B cell (primary cell): ENCODE measurements at regions not wholly inside any gene's neighbourhood (a gene's known extent, or its start where the extent isn't known, plus 50 kb on each side); places are given as distances from the start of the nearest gene placed in this dataset.

Source experiments
- ATAC-seq: fragments of 200-7000 bp; cut with Tn5 transposase; one replicate; pipeline ENCODE4 v1.10.0; 2021; ENCODE audit warnings: low read depth, mild to moderate bottlenecking, moderate number of reproducible peaks, moderate library complexity
- CTCF ChIA-PET: fragments of 350-600 bp; sonication (Branson Sonifier 250); formaldehyde crosslinking; loops from one replicate; lab custom pipeline; 2021; ENCODE audit warnings: antibody characterized with exemption, inconsistent platforms; lab: Charles Lee
- POLR2A ChIA-PET: fragments of 350-600 bp; sonication (Branson Sonifier 250); formaldehyde crosslinking; loops from one replicate; lab custom pipeline; 2021; ENCODE audit warnings: antibody characterized with exemption; lab: Charles Lee
- DNase-seq: peaks from one replicate; pipeline ENCODE4 v3.0.0; 2013
- H2AFZ ChIP-seq: 2 replicates; pipeline ENCODE4 v1.6.1; 2012; ENCODE audit warnings: mild to moderate bottlenecking, low read depth, low read length; ENCODE audit not compliant: insufficient read depth, poor library complexity, severe bottlenecking
- H3K27ac ChIP-seq, 2 donors: 1 replicate in 1 of 2; 2 replicates in 1 of 2; pipeline ENCODE4 v1.5.1; 2012 to 2013; ENCODE audit warnings: low read length in 2 of 2, mild to moderate bottlenecking in 2 of 2, moderate library complexity in 1 of 2
- H3K27me3 ChIP-seq, 4 experiments: fragments of 200-600 bp in 1 of 4; sonication (generic) in 1 of 4; replicated peaks in 1 of 4; 1 replicate in 2 of 4; 2 replicates in 2 of 4; pipeline versions ENCODE4 v1.6.1 to v1.7.0; 2013 to 2016; ENCODE audit warnings: low read length in 3 of 4, mild to moderate bottlenecking in 2 of 4, mixed read lengths in 1 of 4, moderate library complexity in 1 of 4; ENCODE audit not compliant: insufficient read depth in 4 of 4, control insufficient read depth in 3 of 4; ENCODE audit errors: control extremely low read depth in 1 of 4
- H3K36me3 ChIP-seq, 2 experiments: replicated peaks in 1 of 2; 1 replicate in 1 of 2; 2 replicates in 1 of 2; pipeline versions ENCODE4 v1.6.1 to v1.7.1; 2013; ENCODE audit warnings: low read length in 1 of 2; ENCODE audit not compliant: insufficient read depth in 2 of 2, control insufficient read depth in 1 of 2; ENCODE audit errors: control extremely low read depth in 1 of 2, extremely low read depth in 1 of 2
- H3K4me1 ChIP-seq, 2 donors: fragments of 200-600 bp in 1 of 2; sonication (generic) in 1 of 2; 1 replicate in 1 of 2; 2 replicates in 1 of 2; pipeline versions ENCODE4 v1.5.1 to v1.6.1; 2013 to 2017; ENCODE audit warnings: low read length in 2 of 2; ENCODE audit not compliant: control insufficient read depth in 2 of 2, insufficient read depth in 2 of 2
- H3K4me2 ChIP-seq: replicated peaks from 2 replicates; pipeline ENCODE3; 2012; ENCODE audit warnings: mild to moderate bottlenecking, low read depth, low read length; ENCODE audit not compliant: poor library complexity, severe bottlenecking
- H3K4me3 ChIP-seq, 5 experiments: fragments of 200-600 bp in 1 of 5; sonication (generic) in 1 of 5; 1 replicate in 3 of 5; 2 replicates in 2 of 5; pipeline versions ENCODE4 v1.5.1 to v1.7.0; 2011 to 2016; ENCODE audit warnings: low read length in 4 of 5, mild to moderate bottlenecking in 4 of 5, low read depth in 2 of 5, control low read depth in 1 of 5, moderate library complexity in 1 of 5; ENCODE audit not compliant: insufficient read depth in 1 of 5; ENCODE audit errors: control extremely low read depth in 1 of 5, extremely low read depth in 1 of 5
- H3K79me2 ChIP-seq: fragments of 200-600 bp; sonication (generic); one replicate; pipeline ENCODE4 v1.6.0; 2016; ENCODE audit warnings: low read length; ENCODE audit not compliant: control insufficient read depth, insufficient read depth
- H3K9ac ChIP-seq: fragments of 200-600 bp; sonication (generic); 2 replicates; pipeline ENCODE4 v1.6.1; 2017; ENCODE audit warnings: mild to moderate bottlenecking, low read length, moderate library complexity
- H3K9me3 ChIP-seq, 3 donors: one replicate each; pipeline versions ENCODE4 v1.6.1 to v1.7.1; 2013; ENCODE audit warnings: low read length in 2 of 3; ENCODE audit not compliant: control insufficient read depth in 2 of 3, insufficient read depth in 1 of 3; ENCODE audit errors: control extremely low read depth in 1 of 3
- H4K20me1 ChIP-seq: 2 replicates; pipeline ENCODE4 v1.6.0; 2012; ENCODE audit warnings: mild to moderate bottlenecking, low read length; ENCODE audit not compliant: insufficient read depth, control insufficient read depth, poor library complexity, severe bottlenecking
- H3K27ac Mint-ChIP-seq: one replicate; pipeline ENCODE4 v1.8.0; 2021; ENCODE audit warnings: mixed read lengths
- H3K27me3 Mint-ChIP-seq: one replicate; pipeline ENCODE4 v1.8.0; 2021; ENCODE audit warnings: mixed read lengths
- H3K4me1 Mint-ChIP-seq: one replicate; pipeline ENCODE4 v1.8.0; 2021; ENCODE audit warnings: mixed read lengths
- H3K4me3 Mint-ChIP-seq: one replicate; pipeline ENCODE4 v1.8.0; 2021; ENCODE audit warnings: mixed read lengths
- H3K9me3 Mint-ChIP-seq: one replicate; pipeline ENCODE4 v1.8.0; 2022; ENCODE audit warnings: mixed read lengths; ENCODE audit not compliant: insufficient read depth
- EZH2 ChIP-seq: IDR thresholded peaks from 2 replicates; pipeline ENCODE4 v1.6.1; 2012; ENCODE audit warnings: borderline replicate concordance, low read depth, mild to moderate bottlenecking, moderate library complexity, low read length; ENCODE audit not compliant: insufficient read depth, poor library complexity, severe bottlenecking
- WGBS: methylation state at CpG from one replicate; pipeline ENCODE4 v1.1.5; 2013; ENCODE audit warnings: missing lambda C conversion rate; ENCODE audit not compliant: insufficient coverage; 5-methylcytosine and 5-hydroxymethylcytosine counted together
- intact Hi-C: fragments of 100-400 bp; cut with micrococcal nuclease; formaldehyde crosslinking; loops from one replicate; pipeline ENCODE4 v1.10.0; 2022
- TF ChIP-seq, protein P1 (sequence below): fragments of 200-600 bp; IDR thresholded peaks from one replicate; pipeline ENCODE4 v1.8.0; 2022; ENCODE audit warnings: antibody characterized with exemption, mild to moderate bottlenecking

- Mint-ChIP-seq H3K4me1 (no peaks in the 10 kb centered on the region), H3K27me3 (no peaks in the 10 kb centered on the region), H3K4me3 (no peak overlapping the region), H3K9me3 (no peaks in the 10 kb centered on the region), H3K27ac (no peak overlapping the region)
- H3K79me2 ChIP-seq = no peaks in the 10 kb centered on the region
- no peak overlapping the region for H2AFZ ChIP-seq
- no peak overlapping the region for H3K27ac ChIP-seq
- no peak overlapping the region for H3K4me3 ChIP-seq
- POLR2A ChIA-PET = no interaction called here
- DNase-seq (no peak), ATAC-seq (no peak)
- peaks cover 0 to 3% (median 0%) of the 10 kb centered on the region in 3 donors for H3K9me3 ChIP-seq
- H4K20me1 ChIP-seq = no peaks in the 10 kb centered on the region
- no peaks in the 10 kb centered on the region for H3K27me3 ChIP-seq
- intact Hi-C loops = no loop called here
- no peaks in the 10 kb centered on the region for H3K36me3 ChIP-seq
- CTCF ChIA-PET = no interaction called here
- no peaks in the 10 kb centered on the region for H3K4me1 ChIP-seq
- no peak overlapping the region for H3K9ac ChIP-seq
- H3K4me2 ChIP-seq = no peak overlapping the region
- TF ChIP-seq EZH2 = no peak
- TF ChIP-seq, protein P1, sequence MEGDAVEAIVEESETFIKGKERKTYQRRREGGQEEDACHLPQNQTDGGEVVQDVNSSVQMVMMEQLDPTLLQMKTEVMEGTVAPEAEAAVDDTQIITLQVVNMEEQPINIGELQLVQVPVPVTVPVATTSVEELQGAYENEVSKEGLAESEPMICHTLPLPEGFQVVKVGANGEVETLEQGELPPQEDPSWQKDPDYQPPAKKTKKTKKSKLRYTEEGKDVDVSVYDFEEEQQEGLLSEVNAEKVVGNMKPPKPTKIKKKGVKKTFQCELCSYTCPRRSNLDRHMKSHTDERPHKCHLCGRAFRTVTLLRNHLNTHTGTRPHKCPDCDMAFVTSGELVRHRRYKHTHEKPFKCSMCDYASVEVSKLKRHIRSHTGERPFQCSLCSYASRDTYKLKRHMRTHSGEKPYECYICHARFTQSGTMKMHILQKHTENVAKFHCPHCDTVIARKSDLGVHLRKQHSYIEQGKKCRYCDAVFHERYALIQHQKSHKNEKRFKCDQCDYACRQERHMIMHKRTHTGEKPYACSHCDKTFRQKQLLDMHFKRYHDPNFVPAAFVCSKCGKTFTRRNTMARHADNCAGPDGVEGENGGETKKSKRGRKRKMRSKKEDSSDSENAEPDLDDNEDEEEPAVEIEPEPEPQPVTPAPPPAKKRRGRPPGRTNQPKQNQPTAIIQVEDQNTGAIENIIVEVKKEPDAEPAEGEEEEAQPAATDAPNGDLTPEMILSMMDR = no peak
Observed at GRCh38 chr6:114579486-114579885, 236.7 kb upstream of the HS3ST5 start.

- Mint-ChIP-seq H3K27ac (no peak overlapping the region), H3K4me1 (no peaks in the 10 kb centered on the region), H3K9me3 (no peaks in the 10 kb centered on the region), H3K27me3 (no peaks in the 10 kb centered on the region), H3K4me3 (no peak overlapping the region)
- WGBS = no CpG with 5 or more reads among the region's 1 CpG
- intact Hi-C loops = no loop called here
- DNase-seq (no peak), ATAC-seq (no peak)
- H3K9ac ChIP-seq = no peak overlapping the region
- no peak overlapping the region for H3K27ac ChIP-seq
- H3K79me2 ChIP-seq = no peaks in the 10 kb centered on the region
- no peak overlapping the region for H3K4me3 ChIP-seq
- H2AFZ ChIP-seq = no peak overlapping the region
- no peaks in the 10 kb centered on the region for H3K4me1 ChIP-seq
- ChIA-PET POLR2A (no interaction called here), CTCF (no interaction called here)
- TF ChIP-seq, protein P1 = no peak
- TF ChIP-seq EZH2 = no peak
- H4K20me1 ChIP-seq = no peaks in the 10 kb centered on the region
- H3K27me3 ChIP-seq = no peaks in the 10 kb centered on the region
- no peaks in the 10 kb centered on the region for H3K36me3 ChIP-seq
- no peak overlapping the region for H3K4me2 ChIP-seq
- peaks cover 0 to 3% (median 0%) of the 10 kb centered on the region in 3 donors for H3K9me3 ChIP-seq
Observed at GRCh38 chr6:114577109-114577508, 234.3 kb upstream of the HS3ST5 start.
